SK-N-SH (cell line): ENCODE measurements at regions not wholly inside any gene's neighbourhood (a gene's known extent, or its start where the extent isn't known, plus 50 kb on each side); places are given as distances from the start of the nearest gene placed in this dataset.
A peak's percentile ranks its signal among the peaks of the same experiment; 100 is the strongest.

Experiments
- CTCF ChIA-PET: fragments of 300-600, 350-600 bp; formaldehyde crosslinking; extraction: SDS; loops from one replicate; lab custom pipeline; 2021; lab: Yijun Ruan, JAX
- POLR2A ChIA-PET: fragments of 350-600 bp; sonication (Branson Sonifier 250); formaldehyde crosslinking; extraction: SDS; loops from one replicate; lab custom pipeline; 2020; ENCODE audit warnings: antibody characterized with exemption, inconsistent platforms; lab: Yijun Ruan, JAX
- DNase-seq: peaks from one replicate; pipeline ENCODE4 v3.0.0; 2012
- H2AFZ ChIP-seq: fragments of 200-600 bp; sonication (generic); 2 replicates; pipeline ENCODE4 v1.8.1; 2016; ENCODE audit warnings: antibody characterized with exemption, mild to moderate bottlenecking, low read depth
- H3F3A ChIP-seq: fragments of 200-600 bp; sonication (generic); replicated peaks from 2 replicates; pipeline ENCODE3; 2016; ENCODE audit warnings: antibody characterized with exemption, mild to moderate bottlenecking; ENCODE audit not compliant: insufficient read depth
- H3K27ac ChIP-seq, 2 experiments: fragments of 200-500 bp in 1 of 2; fragments of 200-600 bp in 1 of 2; sonication (Bioruptor generic) in 1 of 2; sonication (generic), shearing (Covaris generic) in 1 of 2; 2 replicates each; pipeline versions ENCODE4 v1.5.1 to v1.6.1; 2014 to 2016; ENCODE audit warnings: low read depth in 2 of 2, inconsistent platforms in 1 of 2, low read length in 1 of 2, mild to moderate bottlenecking in 1 of 2, mixed read lengths in 1 of 2
- H3K27me3 ChIP-seq: fragments of 200-600 bp; sonication (generic), shearing (Covaris generic); 2 replicates; pipeline ENCODE4 v1.6.1; 2016; ENCODE audit warnings: mixed run types; ENCODE audit not compliant: insufficient read depth
- H3K36me3 ChIP-seq, 2 experiments: fragments of 200-500 bp in 1 of 2; fragments of 200-600 bp in 1 of 2; sonication (Bioruptor generic) in 1 of 2; sonication (generic) in 1 of 2; replicated peaks in 1 of 2; 2 replicates each; pipeline versions ENCODE3 to v1.5.1; 2014 to 2016; ENCODE audit warnings: low read length in 1 of 2, mild to moderate bottlenecking in 1 of 2; ENCODE audit not compliant: insufficient read depth in 2 of 2, control insufficient read depth in 1 of 2
- H3K4me1 ChIP-seq, 2 experiments: fragments of 200-500 bp in 1 of 2; fragments of 200-600 bp in 1 of 2; sonication (Bioruptor generic) in 1 of 2; sonication (generic), shearing (Covaris generic) in 1 of 2; 2 replicates each; pipeline versions ENCODE4 v1.5.1 to v1.6.1; 2014 to 2016; ENCODE audit warnings: low read depth in 1 of 2, low read length in 1 of 2, mixed run types in 1 of 2; ENCODE audit not compliant: insufficient read depth in 2 of 2, control insufficient read depth in 1 of 2
- H3K4me2 ChIP-seq: fragments of 200-600 bp; sonication (generic), shearing (Covaris generic); 2 replicates; pipeline ENCODE4 v1.6.1; 2017; ENCODE audit warnings: mixed run types
- H3K4me3 ChIP-seq, 2 experiments: fragments of 200-500 bp in 1 of 2; fragments of 200-600 bp in 1 of 2; sonication (Bioruptor generic) in 1 of 2; sonication (generic), shearing (Covaris generic) in 1 of 2; 2 replicates each; pipeline versions ENCODE4 v1.5.1 to v1.8.1; 2014 to 2016; ENCODE audit warnings: low read depth in 2 of 2, inconsistent platforms in 1 of 2, low read length in 1 of 2, mild to moderate bottlenecking in 1 of 2, mixed read lengths in 1 of 2, moderate library complexity in 1 of 2
- H3K79me2 ChIP-seq: fragments of 200-600 bp; sonication (generic); 2 replicates; pipeline ENCODE4 v1.8.1; 2017; ENCODE audit warnings: mild to moderate bottlenecking; ENCODE audit not compliant: insufficient read depth
- H3K9ac ChIP-seq: fragments of 200-600 bp; sonication (generic); 2 replicates; pipeline ENCODE4 v1.6.1; 2017; ENCODE audit warnings: mixed run types
- H3K9me2 ChIP-seq: fragments of 200-600 bp; sonication (generic); 2 replicates; pipeline ENCODE4 v1.6.1; 2017; ENCODE audit warnings: mixed run types
- H3K9me3 ChIP-seq: fragments of 200-600 bp; sonication (generic); 2 replicates; pipeline ENCODE4 v1.6.1; 2017; ENCODE audit warnings: mixed run types, mild to moderate bottlenecking, moderate library complexity
- H4K20me1 ChIP-seq: fragments of 200-600 bp; sonication (generic); 2 replicates; pipeline ENCODE4 v1.6.1; 2017; ENCODE audit warnings: mild to moderate bottlenecking, mixed run types; ENCODE audit not compliant: insufficient read depth
- CHD2 ChIP-seq: fragments of 150-350 bp; IDR thresholded peaks from 2 replicates; pipeline ENCODE4 v1.6.1; 2018; ENCODE audit warnings: low read length; ENCODE audit not compliant: partially characterized antibody
- FOXJ3 ChIP-seq: sonication (generic); formaldehyde crosslinking; IDR thresholded peaks from 2 replicates; pipeline ENCODE4 v1.5.1; 2020; ENCODE audit warnings: mild to moderate bottlenecking, missing genetic modification reagents
- GABPA ChIP-seq: IDR thresholded peaks from 2 replicates; pipeline ENCODE4 v1.4.0; 2012; ENCODE audit warnings: low read depth, mild to moderate bottlenecking
- JUND ChIP-seq: IDR thresholded peaks from 2 replicates; pipeline ENCODE4 v1.4.0; 2012
- NRF1 ChIP-seq: IDR thresholded peaks from 2 replicates; pipeline ENCODE4 v1.6.1; 2012; ENCODE audit warnings: low read depth, mild to moderate bottlenecking, low read length
- RAD21 ChIP-seq: IDR thresholded peaks from 2 replicates; pipeline ENCODE4 v1.6.1; 2012; ENCODE audit warnings: mild to moderate bottlenecking, low read length
- RXRA ChIP-seq: IDR thresholded peaks from 2 replicates; pipeline ENCODE4 v1.4.0; 2012; ENCODE audit warnings: low read depth, mild to moderate bottlenecking, borderline replicate concordance
- SIN3A ChIP-seq: IDR thresholded peaks from 2 replicates; pipeline ENCODE4 v1.6.1; 2012; ENCODE audit warnings: low read depth, mild to moderate bottlenecking, low read length, moderate library complexity, borderline replicate concordance
- SMC3 ChIP-seq: IDR thresholded peaks from 2 replicates; pipeline ENCODE4 v1.6.1; 2012; ENCODE audit warnings: low read depth, low read length, improper control_type of control experiment
- TCF12 ChIP-seq: IDR thresholded peaks from 2 replicates; pipeline ENCODE4 v1.4.0; 2012
- WGBS: methylation state at CpG from one replicate; pipeline ENCODE4 v1.1.6; 2017; ENCODE audit warnings: low lambda C conversion rate; 5-methylcytosine and 5-hydroxymethylcytosine counted together
- TF ChIP-seq, protein P1 (sequence below): IDR thresholded peaks from 2 replicates; pipeline ENCODE4 v1.4.0; 2012; ENCODE audit warnings: low read depth
- TF ChIP-seq, protein P2 (sequence below): IDR thresholded peaks from 2 replicates; pipeline ENCODE4 v1.4.0; 2012; ENCODE audit warnings: low read depth, borderline replicate concordance
- TF ChIP-seq, protein P3 (sequence below): fragments of 150-350 bp; IDR thresholded peaks from 2 replicates; pipeline ENCODE4 v1.6.1; 2016; ENCODE audit warnings: mild to moderate bottlenecking, low read depth, low read length
- TF ChIP-seq, protein P4 (sequence below): IDR thresholded peaks from 2 replicates; pipeline ENCODE4; 2012
- TF ChIP-seq, protein P5 (sequence below): IDR thresholded peaks from 2 replicates; pipeline ENCODE4 v1.6.1; 2012; ENCODE audit warnings: mild to moderate bottlenecking, low read depth, low read length, moderate library complexity

DNA sequence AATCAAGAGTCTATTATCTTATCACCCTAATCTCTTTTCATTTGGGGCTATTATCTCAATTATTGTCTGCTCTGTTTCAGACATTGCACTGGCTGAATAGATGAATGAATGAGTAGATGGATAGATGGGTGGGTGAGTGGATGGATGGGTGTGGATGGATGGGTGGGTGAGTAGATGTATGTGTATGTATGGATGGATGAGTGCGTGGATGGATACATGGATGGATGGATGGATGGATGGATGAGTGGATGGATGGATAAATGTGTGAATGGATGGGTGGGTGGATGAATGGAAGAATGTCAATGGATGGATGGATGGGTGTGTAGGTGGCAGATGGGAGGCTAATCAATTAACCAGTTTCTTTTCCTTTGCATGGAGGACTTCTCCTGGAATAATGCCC is 301.7 kb downstream of the NSG2 start:
- Histone ChIP-seq H4K20me1 (no peaks in the 10 kb centered on the region), H3K27me3 (no peaks in the 10 kb centered on the region), H3K9me2 (no peaks in the 10 kb centered on the region), H3K36me3 (no peaks in the 10 kb centered on the region), H3K27ac (no peak overlapping the region), H3K9me3 (no peaks in the 10 kb centered on the region), H3K4me3 (no peak overlapping the region), H3F3A (peaks cover 5% of the 10 kb centered on the region), H3K79me2 (peaks cover 3% of the 10 kb centered on the region; the same call in 1 of the 2 replicates), H2AFZ (no peak overlapping the region), H3K4me2 (no peak overlapping the region), H3K4me1 (no peaks in the 10 kb centered on the region), H3K9ac (no peak overlapping the region)
- TF ChIP-seq RAD21: no peak
- TF ChIP-seq SIN3A: no peak
- TF ChIP-seq TCF12: no peak
- no peak for TF ChIP-seq FOXJ3
- no peak for TF ChIP-seq RXRA
- no peak for TF ChIP-seq NRF1
- TF ChIP-seq GABPA: no peak
- TF ChIP-seq, protein P1, sequence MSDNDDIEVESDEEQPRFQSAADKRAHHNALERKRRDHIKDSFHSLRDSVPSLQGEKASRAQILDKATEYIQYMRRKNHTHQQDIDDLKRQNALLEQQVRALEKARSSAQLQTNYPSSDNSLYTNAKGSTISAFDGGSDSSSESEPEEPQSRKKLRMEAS: no peak
- TF ChIP-seq, protein P2, sequence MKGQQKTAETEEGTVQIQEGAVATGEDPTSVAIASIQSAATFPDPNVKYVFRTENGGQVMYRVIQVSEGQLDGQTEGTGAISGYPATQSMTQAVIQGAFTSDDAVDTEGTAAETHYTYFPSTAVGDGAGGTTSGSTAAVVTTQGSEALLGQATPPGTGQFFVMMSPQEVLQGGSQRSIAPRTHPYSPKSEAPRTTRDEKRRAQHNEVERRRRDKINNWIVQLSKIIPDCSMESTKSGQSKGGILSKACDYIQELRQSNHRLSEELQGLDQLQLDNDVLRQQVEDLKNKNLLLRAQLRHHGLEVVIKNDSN: no peak
- TF ChIP-seq, protein P3, sequence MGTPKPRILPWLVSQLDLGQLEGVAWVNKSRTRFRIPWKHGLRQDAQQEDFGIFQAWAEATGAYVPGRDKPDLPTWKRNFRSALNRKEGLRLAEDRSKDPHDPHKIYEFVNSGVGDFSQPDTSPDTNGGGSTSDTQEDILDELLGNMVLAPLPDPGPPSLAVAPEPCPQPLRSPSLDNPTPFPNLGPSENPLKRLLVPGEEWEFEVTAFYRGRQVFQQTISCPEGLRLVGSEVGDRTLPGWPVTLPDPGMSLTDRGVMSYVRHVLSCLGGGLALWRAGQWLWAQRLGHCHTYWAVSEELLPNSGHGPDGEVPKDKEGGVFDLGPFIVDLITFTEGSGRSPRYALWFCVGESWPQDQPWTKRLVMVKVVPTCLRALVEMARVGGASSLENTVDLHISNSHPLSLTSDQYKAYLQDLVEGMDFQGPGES: no peak
- TF ChIP-seq SMC3: no peak
- TF ChIP-seq, protein P4, sequence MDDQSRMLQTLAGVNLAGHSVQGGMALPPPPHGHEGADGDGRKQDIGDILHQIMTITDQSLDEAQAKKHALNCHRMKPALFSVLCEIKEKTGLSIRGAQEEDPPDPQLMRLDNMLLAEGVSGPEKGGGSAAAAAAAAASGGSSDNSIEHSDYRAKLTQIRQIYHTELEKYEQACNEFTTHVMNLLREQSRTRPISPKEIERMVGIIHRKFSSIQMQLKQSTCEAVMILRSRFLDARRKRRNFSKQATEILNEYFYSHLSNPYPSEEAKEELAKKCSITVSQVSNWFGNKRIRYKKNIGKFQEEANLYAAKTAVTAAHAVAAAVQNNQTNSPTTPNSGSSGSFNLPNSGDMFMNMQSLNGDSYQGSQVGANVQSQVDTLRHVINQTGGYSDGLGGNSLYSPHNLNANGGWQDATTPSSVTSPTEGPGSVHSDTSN: no peak
- CTCF ChIA-PET: interaction anchor here (1.4 to 1.5 kb wide), 2 partner anchors 9 to 14 kb away, joined by 3 read pairs; no protein-coding TSS in a partner anchor
- WGBS: 78% methylated on average over 1 of the region's 1 CpG
- no peak for DNase-seq
- POLR2A ChIA-PET: no interaction called here

DNA sequence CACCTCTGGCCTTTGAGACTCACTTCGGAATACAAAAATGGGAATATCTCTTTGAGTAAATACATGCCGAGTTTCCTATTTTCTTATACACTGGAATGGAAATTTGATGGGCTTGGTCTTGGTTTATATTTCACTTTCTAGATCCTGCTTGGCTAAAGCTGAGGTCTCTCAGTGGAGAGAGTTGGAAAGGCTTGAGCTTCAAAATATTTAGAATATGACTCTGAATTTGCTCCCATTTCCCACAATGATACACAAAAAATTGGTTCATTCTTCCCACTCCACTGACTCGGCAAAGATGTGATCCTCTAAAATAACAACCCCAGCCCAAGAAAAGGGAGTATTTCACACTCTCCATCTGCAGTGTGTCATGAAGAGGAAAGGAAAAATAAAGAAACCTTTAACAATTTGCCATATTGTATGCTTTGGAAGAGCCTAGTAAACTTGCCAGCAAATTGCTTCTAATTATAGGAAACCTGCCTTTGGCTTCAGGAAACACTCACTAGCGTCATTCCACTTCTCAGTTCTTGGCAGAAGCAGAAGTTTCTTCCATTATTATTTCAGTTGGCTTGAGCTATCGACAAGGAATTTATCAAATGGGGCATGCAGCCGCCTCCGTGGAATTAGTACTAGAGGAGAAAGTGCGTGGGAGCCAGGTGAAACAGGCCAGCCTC is 302.9 kb downstream of the NSG2 start:
- Histone ChIP-seq H3K9ac (no peak overlapping the region), H2AFZ (no peak overlapping the region), H3K79me2 (peaks cover under 1% of the 10 kb centered on the region; the same call in 1 of the 2 replicates), H3K27ac (peak overlapping the region in 1 of 2 experiments; percentile 34; a peak in 1 of 4 replicates), H3F3A (peaks cover 5% of the 10 kb centered on the region), H3K4me2 (no peak overlapping the region), H3K4me3 (no peak overlapping the region), H3K9me3 (no peaks in the 10 kb centered on the region), H3K4me1 (no peaks in the 10 kb centered on the region), H4K20me1 (no peaks in the 10 kb centered on the region), H3K9me2 (no peaks in the 10 kb centered on the region), H3K27me3 (no peaks in the 10 kb centered on the region), H3K36me3 (no peaks in the 10 kb centered on the region)
- 74% methylated on average over 8 of the region's 8 CpGs for WGBS
- ChIA-PET POLR2A (no interaction called here), CTCF (no interaction called here)
- DNase-seq: no peak
- TF ChIP-seq NRF1 (no peak), SIN3A (no peak), JUND (no peak), GABPA (no peak), CHD2 (no peak), SMC3 (no peak)
- TF ChIP-seq, protein P1: no peak
- TF ChIP-seq, protein P5, sequence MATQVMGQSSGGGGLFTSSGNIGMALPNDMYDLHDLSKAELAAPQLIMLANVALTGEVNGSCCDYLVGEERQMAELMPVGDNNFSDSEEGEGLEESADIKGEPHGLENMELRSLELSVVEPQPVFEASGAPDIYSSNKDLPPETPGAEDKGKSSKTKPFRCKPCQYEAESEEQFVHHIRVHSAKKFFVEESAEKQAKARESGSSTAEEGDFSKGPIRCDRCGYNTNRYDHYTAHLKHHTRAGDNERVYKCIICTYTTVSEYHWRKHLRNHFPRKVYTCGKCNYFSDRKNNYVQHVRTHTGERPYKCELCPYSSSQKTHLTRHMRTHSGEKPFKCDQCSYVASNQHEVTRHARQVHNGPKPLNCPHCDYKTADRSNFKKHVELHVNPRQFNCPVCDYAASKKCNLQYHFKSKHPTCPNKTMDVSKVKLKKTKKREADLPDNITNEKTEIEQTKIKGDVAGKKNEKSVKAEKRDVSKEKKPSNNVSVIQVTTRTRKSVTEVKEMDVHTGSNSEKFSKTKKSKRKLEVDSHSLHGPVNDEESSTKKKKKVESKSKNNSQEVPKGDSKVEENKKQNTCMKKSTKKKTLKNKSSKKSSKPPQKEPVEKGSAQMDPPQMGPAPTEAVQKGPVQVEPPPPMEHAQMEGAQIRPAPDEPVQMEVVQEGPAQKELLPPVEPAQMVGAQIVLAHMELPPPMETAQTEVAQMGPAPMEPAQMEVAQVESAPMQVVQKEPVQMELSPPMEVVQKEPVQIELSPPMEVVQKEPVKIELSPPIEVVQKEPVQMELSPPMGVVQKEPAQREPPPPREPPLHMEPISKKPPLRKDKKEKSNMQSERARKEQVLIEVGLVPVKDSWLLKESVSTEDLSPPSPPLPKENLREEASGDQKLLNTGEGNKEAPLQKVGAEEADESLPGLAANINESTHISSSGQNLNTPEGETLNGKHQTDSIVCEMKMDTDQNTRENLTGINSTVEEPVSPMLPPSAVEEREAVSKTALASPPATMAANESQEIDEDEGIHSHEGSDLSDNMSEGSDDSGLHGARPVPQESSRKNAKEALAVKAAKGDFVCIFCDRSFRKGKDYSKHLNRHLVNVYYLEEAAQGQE: no peak
